GM21515 (cell line): ENCODE measurements at regions not wholly inside any gene's neighbourhood (a gene's known extent, or its start where the extent isn't known, plus 50 kb on each side); places are given as distances from the start of the nearest gene placed in this dataset.
"Not testable (repeated sequence)": the region's sequence is repeated elsewhere in the genome, so short reads cannot be mapped to it uniquely, and the experiment has no call there.

Experiments used
- ATAC-seq: cut with Tn5 transposase; IDR thresholded peaks from one replicate; pipeline ENCODE4 v1.9.1; 2021; ENCODE audit not compliant: unreplicated experiment

- ATAC-seq = no peak
These were observed 335.7 kb upstream of the PPP2R3A start for GRCh38 chr3:135629701-135630408.

- no peak for ATAC-seq
These were observed 332.9 kb upstream of the PPP2R3A start for GRCh38 chr3:135632556-135633065.

- ATAC-seq = no peak
These were observed 332.4 kb upstream of the PPP2R3A start for GRCh38 chr3:135633078-135633477.

GRCh38 chr3:135636596-135636995, 328.9 kb upstream of the PPP2R3A start:
- no peak for ATAC-seq

GRCh38 chr3:135637013-135637412, 328.5 kb upstream of the PPP2R3A start:
- no peak for ATAC-seq

- no peak for ATAC-seq
These were observed 323.8 kb upstream of the PPP2R3A start for GRCh38 chr3:135641761-135642160.

- ATAC-seq = no peak
These were observed 320.0 kb upstream of the PPP2R3A start for GRCh38 chr3:135645541-135645940.

GRCh38 chr3:135646873-135647272, 318.7 kb upstream of the PPP2R3A start:
- no peak for ATAC-seq

GRCh38 chr3:135649361-135649760, 316.2 kb upstream of the PPP2R3A start:
- no peak for ATAC-seq

- ATAC-seq = no peak
These were observed 315.2 kb upstream of the PPP2R3A start for GRCh38 chr3:135650309-135650708.

GRCh38 chr3:135652388-135652787, 313.1 kb upstream of the PPP2R3A start:
- no peak for ATAC-seq

- no peak for ATAC-seq
These were observed 310.2 kb upstream of the PPP2R3A start for GRCh38 chr3:135655328-135655727.

GRCh38 chr3:135658451-135658850, 307.1 kb upstream of the PPP2R3A start:
- not testable (repeated sequence) for ATAC-seq

GRCh38 chr3:135667061-135667460, 298.5 kb upstream of the PPP2R3A start:
- no peak for ATAC-seq

- no peak for ATAC-seq
These were observed 291.0 kb upstream of the PPP2R3A start for GRCh38 chr3:135674508-135674907.

- ATAC-seq = no peak
These were observed 287.1 kb upstream of the PPP2R3A start for GRCh38 chr3:135678386-135678785.

- ATAC-seq = no peak
These were observed 277.5 kb upstream of the PPP2R3A start for GRCh38 chr3:135688003-135688402.

GRCh38 chr3:135690664-135691063, 274.9 kb upstream of the PPP2R3A start:
- no peak for ATAC-seq

- ATAC-seq = no peak
These were observed 274.3 kb upstream of the PPP2R3A start for GRCh38 chr3:135691240-135691639.

GRCh38 chr3:135694142-135694541, 271.4 kb upstream of the PPP2R3A start:
- ATAC-seq = no peak

GRCh38 chr3:135699741-135700140, 265.8 kb upstream of the PPP2R3A start:
- no peak for ATAC-seq

GRCh38 chr3:135706758-135707375, 258.7 kb upstream of the PPP2R3A start:
- ATAC-seq = no peak

GRCh38 chr3:135719449-135719848, 246.1 kb upstream of the PPP2R3A start:
- ATAC-seq = no peak
